IMR-90 (cell line): ENCODE measurements at regions not wholly inside any gene's neighbourhood (a gene's known extent, or its start where the extent isn't known, plus 50 kb on each side); places are given as distances from the start of the nearest gene placed in this dataset.

Experiments used
- ATAC-seq: fragments of 200-7000 bp; cut with Tn5 transposase; 2 replicates; pipeline ENCODE4 v1.9.1; 2020; ENCODE audit warnings: low read depth, mild to moderate bottlenecking, moderate library complexity
- BruUV-seq: library from RNA; stranded (reverse); fragments of 400-500 nt; replicated peaks from 2 replicates; lab custom pipeline; 2021; lab: Mats Ljungman, UMichigan
- CTCF ChIA-PET: fragments of 300-600 bp; formaldehyde crosslinking; extraction: SDS; loops from one replicate; lab custom pipeline; 2021; ENCODE audit warnings: antibody characterized with exemption; lab: Yijun Ruan, JAX
- POLR2A ChIA-PET: fragments of 300-600 bp; sonication (Branson Sonifier 250); formaldehyde crosslinking; loops from one replicate; lab custom pipeline; 2022; ENCODE audit warnings: antibody characterized with exemption; ENCODE audit not compliant: unreplicated experiment; lab: Charles Lee
- DNase-seq: peaks from one replicate; pipeline ENCODE4 v3.0.0; 2013
- H2AFZ ChIP-seq: replicated peaks from 2 replicates; pipeline ENCODE3; 2013; ENCODE audit warnings: low read length, mild to moderate bottlenecking; ENCODE audit not compliant: poor library complexity
- H2AK5ac ChIP-seq: 2 replicates; pipeline ENCODE4 v1.6.1; 2013; ENCODE audit warnings: low read depth, low read length, inconsistent platforms
- H2AK9ac ChIP-seq: replicated peaks from 2 replicates; pipeline ENCODE3; 2013; ENCODE audit warnings: mild to moderate bottlenecking, low read depth, low read length, moderate library complexity; ENCODE audit not compliant: poor library complexity
- H2BK120ac ChIP-seq: 2 replicates; pipeline ENCODE4 v1.6.1; 2013; ENCODE audit warnings: low read depth, low read length, inconsistent platforms
- H2BK15ac ChIP-seq: 3 replicates; pipeline ENCODE4 v1.6.1; 2013; ENCODE audit warnings: low read depth, low read length, inconsistent platforms
- H2BK20ac ChIP-seq: 2 replicates; pipeline ENCODE4 v1.6.1; 2013; ENCODE audit warnings: low read depth, mild to moderate bottlenecking, inconsistent platforms, low read length, moderate library complexity
- H2BK5ac ChIP-seq: 2 replicates; pipeline ENCODE4 v1.6.1; 2013; ENCODE audit warnings: mild to moderate bottlenecking, low read depth, low read length, inconsistent platforms; ENCODE audit not compliant: poor library complexity, severe bottlenecking
- H3K14ac ChIP-seq: replicated peaks from 2 replicates; pipeline ENCODE4 v1.6.1; 2013; ENCODE audit warnings: low read depth, low read length, inconsistent platforms
- H3K18ac ChIP-seq: 2 replicates; pipeline ENCODE4 v1.6.1; 2013; ENCODE audit warnings: low read depth, low read length, control low read depth
- H3K23ac ChIP-seq: 2 replicates; pipeline ENCODE4 v1.6.1; 2013; ENCODE audit warnings: low read depth, low read length, inconsistent platforms
- H3K27ac ChIP-seq: 2 replicates; pipeline ENCODE4 v1.5.1; 2013; ENCODE audit warnings: mild to moderate bottlenecking, control low read depth, low read length; ENCODE audit not compliant: insufficient read depth
- H3K27me3 ChIP-seq: 2 replicates; pipeline ENCODE4 v1.6.1; 2013; ENCODE audit warnings: low read length; ENCODE audit not compliant: control insufficient read depth, insufficient read depth
- H3K36me3 ChIP-seq: 2 replicates; pipeline ENCODE4 v1.6.1; 2013; ENCODE audit warnings: low read length, mixed read lengths; ENCODE audit not compliant: control insufficient read depth, insufficient read depth
- H3K4ac ChIP-seq: 2 replicates; pipeline ENCODE4 v1.6.1; 2013; ENCODE audit warnings: low read depth, low read length, inconsistent platforms
- H3K4me1 ChIP-seq: 2 replicates; pipeline ENCODE4 v1.6.1; 2013; ENCODE audit warnings: low read length, mixed read lengths; ENCODE audit not compliant: control insufficient read depth, insufficient read depth
- H3K4me2 ChIP-seq: 2 replicates; pipeline ENCODE4 v1.6.1; 2013; ENCODE audit warnings: low read depth, mild to moderate bottlenecking, control low read depth, low read length, moderate library complexity
- H3K4me3 ChIP-seq: 2 replicates; pipeline ENCODE4 v1.5.1; 2013; ENCODE audit warnings: low read depth, mild to moderate bottlenecking, control low read depth, low read length, moderate library complexity; ENCODE audit not compliant: insufficient read depth
- H3K56ac ChIP-seq: 2 replicates; pipeline ENCODE4 v1.6.1; 2013; ENCODE audit warnings: low read length, inconsistent platforms; ENCODE audit not compliant: insufficient read depth; ENCODE audit errors: extremely low read depth
- H3K79me1 ChIP-seq, 2 experiments: 2 replicates each; pipeline ENCODE4 v1.6.1; 2013; ENCODE audit warnings: low read length in 2 of 2, inconsistent platforms in 1 of 2, low read depth in 1 of 2
- H3K9ac ChIP-seq: 2 replicates; pipeline ENCODE4 v1.6.1; 2013; ENCODE audit warnings: low read depth, low read length, control low read depth
- H3K9me1 ChIP-seq: 2 replicates; pipeline ENCODE4 v1.6.1; 2013; ENCODE audit warnings: low read length, inconsistent platforms; ENCODE audit not compliant: insufficient read depth
- H3K9me3 ChIP-seq: 2 replicates; pipeline ENCODE4 v1.6.1; 2013; ENCODE audit warnings: low read length; ENCODE audit not compliant: control insufficient read depth, insufficient read depth
- H4K20me1 ChIP-seq: 2 replicates; pipeline ENCODE4 v1.6.1; 2013; ENCODE audit warnings: low read length, inconsistent platforms; ENCODE audit not compliant: insufficient read depth
- H4K5ac ChIP-seq: 2 replicates; pipeline ENCODE4 v1.6.1; 2013; ENCODE audit warnings: mild to moderate bottlenecking, low read depth, low read length, control low read depth
- H4K8ac ChIP-seq, 2 experiments: 2 replicates each; pipeline ENCODE4 v1.6.1; 2013; ENCODE audit warnings: low read depth in 2 of 2, low read length in 2 of 2, control low read depth in 1 of 2, inconsistent platforms in 1 of 2
- H4K91ac ChIP-seq: 2 replicates; pipeline ENCODE4 v1.6.1; 2013; ENCODE audit warnings: low read depth, low read length, inconsistent platforms; ENCODE audit not compliant: insufficient read depth
- CEBPB ChIP-seq: IDR thresholded peaks from 2 replicates; pipeline ENCODE4 v1.6.1; 2012; ENCODE audit warnings: low read depth, low read length, improper control_type of control experiment
- CTCF ChIP-seq: conservative IDR thresholded peaks from 2 replicates; pipeline ENCODE4 v1.5.1; 2012; ENCODE audit warnings: mild to moderate bottlenecking, low read depth, low read length, improper control_type of control experiment
- FOS ChIP-seq: fragments of 150-350 bp; IDR thresholded peaks from 2 replicates; pipeline ENCODE4 v1.6.1; 2016; ENCODE audit warnings: low read depth, low read length
- WGBS, 2 experiments: methylation state at CpG; one replicate each; pipeline versions ENCODE4 v1.1.5 to v1.1.7; 2013; ENCODE audit warnings: missing lambda C conversion rate in 2 of 2; ENCODE audit not compliant: insufficient read length in 1 of 2; ENCODE audit errors: extremely low coverage in 2 of 2; 5-methylcytosine and 5-hydroxymethylcytosine counted together
- dilution Hi-C: fragments of 300-500 bp; cut with HindIII; formaldehyde crosslinking; loops from one replicate; pipeline ENCODE4 v1.14.3; 2018; ENCODE audit warnings: low sequenced_read_pairs; ENCODE audit not compliant: unreplicated experiment
- in situ Hi-C: fragments of 300-500 bp; cut with MboI; formaldehyde crosslinking; loops from 3 replicates; pipeline ENCODE4 v1.14.3; 2019; ENCODE audit warnings: low sequenced_read_pairs, inconsistent platforms, mixed read lengths
- intact Hi-C: fragments of 100-400 bp; cut with micrococcal nuclease; formaldehyde crosslinking; loops from 2 replicates; pipeline ENCODE4 v1.10.0; 2022

GRCh38 chr9:79945016-79945415 is 373.3 kb downstream of the TLE4 start:
- H4K91ac ChIP-seq, result no peak overlapping the region
- H3K18ac ChIP-seq, result no peak overlapping the region
- ChIA-PET CTCF (no interaction called here), POLR2A (no interaction called here)
- no peaks in the 10 kb centered on the region for H3K79me1 ChIP-seq
- no peak overlapping the region for H3K14ac ChIP-seq
- no peak overlapping the region for H3K9ac ChIP-seq
- no peak for DNase-seq
- no peak overlapping the region for H2BK20ac ChIP-seq
- H3K4me2 ChIP-seq, result no peak overlapping the region
- no peak overlapping the region for H2BK5ac ChIP-seq
- no peak overlapping the region for H3K4me3 ChIP-seq
- H2BK15ac ChIP-seq, result no peak overlapping the region
- H2AFZ ChIP-seq, result no peak overlapping the region
- H3K9me3 ChIP-seq, result no peaks in the 10 kb centered on the region
- no peaks in the 10 kb centered on the region for H3K36me3 ChIP-seq
- no peak overlapping the region for H4K8ac ChIP-seq
- TF ChIP-seq FOS (no peak), CTCF (no peak), CEBPB (no peak)
- no peak overlapping the region for H2AK5ac ChIP-seq
- H4K5ac ChIP-seq, result no peak overlapping the region
- H2BK120ac ChIP-seq, result no peak overlapping the region
- ATAC-seq, result no peak
- H3K27ac ChIP-seq, result no peak overlapping the region
- dilution Hi-C loops (no loop called here), in situ Hi-C loops (no loop called here), intact Hi-C loops (loop anchor here (10.0 kb wide), 1 partner anchor 200 kb away; no protein-coding TSS in a partner anchor)
- no peak overlapping the region for H3K56ac ChIP-seq
- no peak overlapping the region for H3K4ac ChIP-seq
- H3K4me1 ChIP-seq, result peaks cover 2% of the 10 kb centered on the region; the same call in 1 of the 2 replicates
- H4K20me1 ChIP-seq, result no peaks in the 10 kb centered on the region
- H3K27me3 ChIP-seq, result no peaks in the 10 kb centered on the region
- WGBS, 2 experiments, result no CpG with 5 or more reads among the region's 1 CpG
- no peak overlapping the region for H2AK9ac ChIP-seq
- H3K9me1 ChIP-seq, result no peaks in the 10 kb centered on the region
- H3K23ac ChIP-seq, result no peak overlapping the region
- no TSS peak for BruUV-seq
